Erythroblast (primary cell): ENCODE measurements at regions not wholly inside any gene's neighbourhood (a gene's known extent, or its start where the extent isn't known, plus 50 kb on each side); places are given as distances from the start of the nearest gene placed in this dataset.

Experiments
- GATA1 ChIP-seq: IDR thresholded peaks from 2 replicates; pipeline ENCODE4 v1.6.1; 2011; ENCODE audit warnings: low read depth, mild to moderate bottlenecking, control low read depth, low read length, moderate library complexity
- POLR2A ChIP-seq: IDR thresholded peaks from 2 replicates; pipeline ENCODE4 v1.6.1; 2011; ENCODE audit warnings: mild to moderate bottlenecking, low read length

- TF ChIP-seq POLR2A: no peak
- TF ChIP-seq GATA1: no peak
Observed at GRCh38 chrX:74080165-74080564, 223.8 kb upstream of the ZCCHC13 start.
